Ishikawa (cell line): ENCODE measurements at regions not wholly inside any gene's neighbourhood (a gene's known extent, or its start where the extent isn't known, plus 50 kb on each side); places are given as distances from the start of the nearest gene placed in this dataset.

Experiments
- CEBPB ChIP-seq: IDR thresholded peaks from 2 replicates; pipeline ENCODE4 v1.6.1; 2012
- CREB1 ChIP-seq: IDR thresholded peaks from 2 replicates; pipeline ENCODE4 v1.6.1; 2012; ENCODE audit warnings: low read depth
- EGR1 ChIP-seq: IDR thresholded peaks from 2 replicates; pipeline ENCODE4 v1.6.1; 2012
- EP300 ChIP-seq: IDR thresholded peaks from 2 replicates; pipeline ENCODE4 v1.6.1; 2012; ENCODE audit warnings: borderline replicate concordance
- FOXM1 ChIP-seq: IDR thresholded peaks from 2 replicates; pipeline ENCODE4 v1.6.1; 2012; ENCODE audit warnings: low read depth, borderline replicate concordance
- NFIC ChIP-seq: IDR thresholded peaks from 2 replicates; pipeline ENCODE4 v1.6.1; 2012
- RAD21 ChIP-seq: IDR thresholded peaks from 2 replicates; pipeline ENCODE4 v1.6.1; 2012; ENCODE audit warnings: low read depth
- TAF1 ChIP-seq: IDR thresholded peaks from 2 replicates; pipeline ENCODE4 v1.6.1; 2012; ENCODE audit warnings: low read depth, mild to moderate bottlenecking
- TCF12 ChIP-seq: IDR thresholded peaks from 2 replicates; pipeline ENCODE4 v1.6.1; 2012; ENCODE audit warnings: low read depth
- TEAD4 ChIP-seq: IDR thresholded peaks from 2 replicates; pipeline ENCODE4 v1.6.1; 2012
- YY1 ChIP-seq: IDR thresholded peaks from 2 replicates; pipeline ENCODE4 v1.6.1; 2012; ENCODE audit warnings: low read depth
- ZBTB7A ChIP-seq: IDR thresholded peaks from 2 replicates; pipeline ENCODE4 v1.6.1; 2012; ENCODE audit warnings: low read depth
- TF ChIP-seq, protein P1 (sequence below): IDR thresholded peaks from 2 replicates; pipeline ENCODE4 v1.6.1; 2012; ENCODE audit warnings: low read depth, mild to moderate bottlenecking
- TF ChIP-seq, protein P2 (sequence below): IDR thresholded peaks from 2 replicates; pipeline ENCODE4 v1.6.1; 2012
- TF ChIP-seq, protein P3 (sequence below): IDR thresholded peaks from 2 replicates; pipeline ENCODE4 v1.6.1; 2012

DNA sequence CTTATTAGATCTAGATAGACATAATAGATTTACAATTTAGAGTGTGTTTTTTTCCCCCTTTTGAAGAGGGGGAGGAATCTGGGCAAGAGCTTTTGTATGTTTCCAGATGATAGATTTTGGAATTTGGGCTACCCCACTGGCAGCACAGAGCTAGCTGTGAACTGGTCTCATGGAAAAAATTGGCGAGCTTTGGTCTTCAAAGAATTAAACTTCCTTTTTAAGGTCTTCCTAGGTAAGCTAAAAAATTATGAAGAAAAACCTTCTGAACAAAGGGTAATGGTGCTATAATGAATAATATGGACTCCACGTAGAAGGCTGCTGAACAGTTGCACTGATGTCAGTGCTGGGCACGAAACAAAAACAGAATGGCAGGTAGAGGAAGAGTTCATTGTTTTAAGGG lies 109.3 kb downstream of the ZIC5 start:
- no peak for TF ChIP-seq CREB1
- TF ChIP-seq YY1, result no peak
- no peak for TF ChIP-seq FOXM1
- TF ChIP-seq TEAD4, result no peak
- TF ChIP-seq, protein P1, sequence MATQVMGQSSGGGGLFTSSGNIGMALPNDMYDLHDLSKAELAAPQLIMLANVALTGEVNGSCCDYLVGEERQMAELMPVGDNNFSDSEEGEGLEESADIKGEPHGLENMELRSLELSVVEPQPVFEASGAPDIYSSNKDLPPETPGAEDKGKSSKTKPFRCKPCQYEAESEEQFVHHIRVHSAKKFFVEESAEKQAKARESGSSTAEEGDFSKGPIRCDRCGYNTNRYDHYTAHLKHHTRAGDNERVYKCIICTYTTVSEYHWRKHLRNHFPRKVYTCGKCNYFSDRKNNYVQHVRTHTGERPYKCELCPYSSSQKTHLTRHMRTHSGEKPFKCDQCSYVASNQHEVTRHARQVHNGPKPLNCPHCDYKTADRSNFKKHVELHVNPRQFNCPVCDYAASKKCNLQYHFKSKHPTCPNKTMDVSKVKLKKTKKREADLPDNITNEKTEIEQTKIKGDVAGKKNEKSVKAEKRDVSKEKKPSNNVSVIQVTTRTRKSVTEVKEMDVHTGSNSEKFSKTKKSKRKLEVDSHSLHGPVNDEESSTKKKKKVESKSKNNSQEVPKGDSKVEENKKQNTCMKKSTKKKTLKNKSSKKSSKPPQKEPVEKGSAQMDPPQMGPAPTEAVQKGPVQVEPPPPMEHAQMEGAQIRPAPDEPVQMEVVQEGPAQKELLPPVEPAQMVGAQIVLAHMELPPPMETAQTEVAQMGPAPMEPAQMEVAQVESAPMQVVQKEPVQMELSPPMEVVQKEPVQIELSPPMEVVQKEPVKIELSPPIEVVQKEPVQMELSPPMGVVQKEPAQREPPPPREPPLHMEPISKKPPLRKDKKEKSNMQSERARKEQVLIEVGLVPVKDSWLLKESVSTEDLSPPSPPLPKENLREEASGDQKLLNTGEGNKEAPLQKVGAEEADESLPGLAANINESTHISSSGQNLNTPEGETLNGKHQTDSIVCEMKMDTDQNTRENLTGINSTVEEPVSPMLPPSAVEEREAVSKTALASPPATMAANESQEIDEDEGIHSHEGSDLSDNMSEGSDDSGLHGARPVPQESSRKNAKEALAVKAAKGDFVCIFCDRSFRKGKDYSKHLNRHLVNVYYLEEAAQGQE, result no peak
- TF ChIP-seq, protein P2, sequence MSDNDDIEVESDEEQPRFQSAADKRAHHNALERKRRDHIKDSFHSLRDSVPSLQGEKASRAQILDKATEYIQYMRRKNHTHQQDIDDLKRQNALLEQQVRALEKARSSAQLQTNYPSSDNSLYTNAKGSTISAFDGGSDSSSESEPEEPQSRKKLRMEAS, result no peak
- TF ChIP-seq, protein P3, sequence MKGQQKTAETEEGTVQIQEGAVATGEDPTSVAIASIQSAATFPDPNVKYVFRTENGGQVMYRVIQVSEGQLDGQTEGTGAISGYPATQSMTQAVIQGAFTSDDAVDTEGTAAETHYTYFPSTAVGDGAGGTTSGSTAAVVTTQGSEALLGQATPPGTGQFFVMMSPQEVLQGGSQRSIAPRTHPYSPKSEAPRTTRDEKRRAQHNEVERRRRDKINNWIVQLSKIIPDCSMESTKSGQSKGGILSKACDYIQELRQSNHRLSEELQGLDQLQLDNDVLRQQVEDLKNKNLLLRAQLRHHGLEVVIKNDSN, result no peak
- no peak for TF ChIP-seq RAD21
- TF ChIP-seq TAF1, result no peak
- no peak for TF ChIP-seq EP300
- no peak for TF ChIP-seq CEBPB
- TF ChIP-seq TCF12, result no peak
- no peak for TF ChIP-seq EGR1
- no peak for TF ChIP-seq ZBTB7A
- TF ChIP-seq NFIC, result no peak

GRCh38 chr13:99861771-99862170 lies 109.8 kb downstream of the ZIC5 start:
- no peak for TF ChIP-seq YY1
- TF ChIP-seq, protein P3, result no peak
- no peak for TF ChIP-seq TAF1

DNA sequence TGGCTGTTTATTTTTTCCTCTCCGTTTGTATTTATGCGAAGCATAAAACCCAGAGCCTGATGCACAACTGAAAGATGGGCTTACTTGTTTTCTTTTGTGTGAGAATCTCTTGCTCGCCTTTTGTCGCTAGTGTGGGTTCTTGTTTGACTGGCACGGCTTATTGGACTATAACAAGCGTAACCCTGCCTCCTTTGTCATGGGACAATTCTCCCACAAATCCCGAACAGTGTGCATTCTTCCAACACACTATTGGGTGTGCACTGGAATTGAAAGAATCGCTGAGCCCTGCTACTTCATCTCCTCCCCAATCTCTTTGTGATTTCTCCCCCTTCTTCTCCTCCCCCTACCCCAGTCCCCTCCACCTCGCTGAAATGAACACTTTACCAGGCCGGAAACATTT lies 110.8 kb downstream of the ZIC5 start:
- TF ChIP-seq, protein P2, result no peak
- TF ChIP-seq YY1, result no peak
- TF ChIP-seq CREB1, result no peak
- TF ChIP-seq, protein P1, result no peak
- no peak for TF ChIP-seq ZBTB7A

DNA sequence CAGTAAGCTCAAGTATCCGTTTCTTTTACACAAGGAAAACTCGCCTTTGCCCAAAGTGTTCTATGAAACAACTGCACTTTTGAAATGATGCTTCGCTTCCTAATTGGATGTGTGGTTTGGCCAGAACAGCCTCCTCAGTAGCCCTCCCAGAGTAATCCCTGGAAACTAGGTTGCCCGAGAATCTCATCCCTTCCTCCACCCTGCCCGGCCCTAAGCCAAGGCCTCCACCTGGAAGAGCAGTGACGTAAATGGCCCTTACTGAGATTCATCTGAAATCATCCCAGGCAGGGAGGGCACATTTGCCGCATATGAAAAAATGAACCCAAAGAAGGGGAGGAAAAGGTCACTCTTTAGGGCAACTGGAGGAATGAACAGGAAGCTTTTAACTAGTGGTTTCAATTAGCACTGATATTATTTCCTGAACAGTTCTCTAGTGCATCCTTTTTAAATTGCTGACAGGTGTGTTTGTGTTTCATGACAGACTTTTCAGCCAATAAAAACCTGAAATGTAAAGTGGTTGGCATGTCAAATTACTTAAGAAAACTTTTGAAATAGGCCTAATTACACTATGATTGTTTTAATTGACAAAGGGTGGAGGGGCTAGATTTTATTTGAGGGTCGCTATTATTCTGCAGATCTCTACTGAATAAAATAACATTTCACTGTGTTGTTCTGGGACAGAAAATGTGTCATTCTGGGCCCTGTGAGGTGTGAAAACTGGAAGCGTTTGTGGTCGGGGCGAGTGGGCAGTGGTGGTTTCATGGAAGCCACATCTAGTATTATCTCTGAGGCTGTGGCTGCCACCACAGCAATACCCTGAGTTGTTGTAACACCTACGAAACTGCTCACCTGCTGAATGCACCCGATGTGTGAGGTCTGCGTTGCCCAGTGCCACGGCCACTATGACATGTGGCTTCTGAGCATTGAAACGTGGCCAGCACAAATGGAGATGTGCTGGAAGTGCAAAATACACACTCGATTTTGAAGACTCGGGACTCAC lies 112.1 kb downstream of the ZIC5 start:
- TF ChIP-seq EGR1, result no peak
- no peak for TF ChIP-seq YY1
- TF ChIP-seq FOXM1, result no peak
- no peak for TF ChIP-seq NFIC
- TF ChIP-seq, protein P1, result no peak
- no peak for TF ChIP-seq ZBTB7A
- no peak for TF ChIP-seq CEBPB
- TF ChIP-seq RAD21, result no peak
- TF ChIP-seq, protein P2, result no peak
- TF ChIP-seq CREB1, result no peak
- no peak for TF ChIP-seq EP300
- TF ChIP-seq TCF12, result no peak

- TF ChIP-seq EP300 (no peak), EGR1 (no peak), TAF1 (no peak), RAD21 (no peak), TCF12 (no peak), NFIC (no peak), CEBPB (no peak), TEAD4 (no peak), ZBTB7A (no peak), FOXM1 (no peak), YY1 (no peak)
- TF ChIP-seq, protein P3, result no peak
- TF ChIP-seq, protein P2, result no peak
- TF ChIP-seq, protein P1, result no peak
Observed at GRCh38 chr13:99857738-99858137, 113.8 kb downstream of the ZIC5 start.
